ENCODE measurements at regions not wholly inside any gene's neighbourhood (a gene's known extent, or its start where the extent isn't known, plus 50 kb on each side); places are given as distances from the start of the nearest gene placed in this dataset.

GRCh38 chr5:92991581-92992067 lies 589.4 kb downstream of the NR2F1-AS1 start:
- Histone ChIP-seq H3K4me1 (replicated peaks in 1 of 2) (peaks cover 19 to 23% of the 10 kb centered on the region in 2 donors), H3K27ac (peak overlapping the region; percentile 23 to 69), H3K4me3 (no peak overlapping the region)
- 0 to 82% (median 20%) methylated on average over 1 to 3 of the region's 3 CpGs; no CpG with 5 or more reads in 2 of the 10 experiments for WGBS, 10 experiments
- in situ Hi-C loops (cut with MboI; ENCODE audit: low pct_unique_long_range_greater_than_20kb in 2 of 9, low sequenced_read_pairs in 9 of 9, unreplicated experiment in 9 of 9), result no loop called here
- peak in 6 of 8 experiments; percentile 65 to 99 (median 98) for ATAC-seq (replicated peaks in 6 of 8)

DNA sequence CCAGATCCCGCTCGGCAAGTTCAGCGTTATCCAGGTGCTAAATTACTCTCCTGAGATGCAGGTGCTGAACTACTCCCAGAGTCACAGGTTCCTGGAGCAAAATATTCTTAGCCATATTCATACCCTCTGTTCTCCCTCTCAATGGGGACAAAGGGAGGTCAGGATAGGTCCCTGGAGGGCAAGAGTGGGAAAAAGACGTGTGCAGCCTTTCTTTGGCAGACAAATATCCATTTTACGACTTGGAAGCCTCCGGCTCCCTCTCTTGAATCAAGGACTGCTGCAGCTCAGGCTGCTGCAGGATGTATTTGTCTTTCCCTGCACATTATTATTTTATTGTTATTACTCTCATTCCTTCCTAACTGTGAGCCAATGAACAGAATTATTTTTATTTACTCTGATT lies 590.2 kb downstream of the NR2F1-AS1 start:
- in situ Hi-C loops (cut with MboI; ENCODE audit: low pct_unique_long_range_greater_than_20kb in 2 of 9, low sequenced_read_pairs in 9 of 9, unreplicated experiment in 9 of 9), result no loop called here
- ATAC-seq (replicated peaks in 6 of 8), result no peak
- 33 to 80% (median 48%) methylated on average over 1 to 6 of the region's 6 CpGs; no CpG with 5 or more reads in 2 of the 10 experiments for WGBS, 10 experiments

GRCh38 chr5:92981001-92981400 lies 600.0 kb downstream of the NR2F1-AS1 start:
- peaks cover 20 to 28% of the 10 kb centered on the region in 2 donors for H3K4me1 ChIP-seq (replicated peaks in 1 of 2)
- no peak overlapping the region for H3K4me3 ChIP-seq
- WGBS, 10 experiments, result 25 to 89% (median 52%) methylated on average over 1 of the region's 1 CpG; no CpG with 5 or more reads in 6 of the 10 experiments
- no peak for ATAC-seq (replicated peaks in 6 of 8)
- H3K27ac ChIP-seq, result no peak overlapping the region
- in situ Hi-C loops (cut with MboI; ENCODE audit: low pct_unique_long_range_greater_than_20kb in 2 of 9, low sequenced_read_pairs in 9 of 9, unreplicated experiment in 9 of 9), result no loop called here

More for the DNA sequence above, 590.2 kb downstream of the NR2F1-AS1 start:
- Histone ChIP-seq H3K27ac (peak overlapping the region; percentile 28 to 59), H3K4me1 (replicated peaks in 1 of 2) (peaks cover 19 to 23% of the 10 kb centered on the region in 2 donors), H3K4me3 (no peak overlapping the region)

GRCh38 chr5:92980491-92980890 lies 600.5 kb downstream of the NR2F1-AS1 start:
- 76 to 100% (median 89%) methylated on average over 1 to 3 of the region's 3 CpGs for WGBS, 10 experiments
- in situ Hi-C loops (cut with MboI; ENCODE audit: low pct_unique_long_range_greater_than_20kb in 2 of 9, low sequenced_read_pairs in 9 of 9, unreplicated experiment in 9 of 9), result no loop called here
- ATAC-seq (replicated peaks in 6 of 8), result no peak
- H3K27ac ChIP-seq, result no peak overlapping the region
- H3K4me1 ChIP-seq (replicated peaks in 1 of 2), result peaks cover 20 to 28% of the 10 kb centered on the region in 2 donors
- H3K4me3 ChIP-seq, result no peak overlapping the region

GRCh38 chr5:92979716-92980115 lies 601.3 kb downstream of the NR2F1-AS1 start:
- Histone ChIP-seq H3K4me1 (replicated peaks in 1 of 2) (peaks cover 20 to 28% of the 10 kb centered on the region in 2 donors), H3K27ac (no peak overlapping the region), H3K4me3 (no peak overlapping the region)
- in situ Hi-C loops (cut with MboI; ENCODE audit: low pct_unique_long_range_greater_than_20kb in 2 of 9, low sequenced_read_pairs in 9 of 9, unreplicated experiment in 9 of 9), result no loop called here
- peak in 4 of 8 experiments; percentile 21 to 36 (median 24) for ATAC-seq (replicated peaks in 6 of 8)
- 0 to 43% (median 4%) methylated on average over 1 of the region's 1 CpG; no CpG with 5 or more reads in 6 of the 10 experiments for WGBS, 10 experiments

GRCh38 chr5:92977846-92978540 lies 603.0 kb downstream of the NR2F1-AS1 start:
- H3K27ac ChIP-seq, result peak overlapping the region in 1 of 2 donors; percentile 29
- WGBS, 10 experiments, result 50 to 100% (median 68%) methylated on average over 1 to 3 of the region's 3 CpGs; no CpG with 5 or more reads in 3 of the 10 experiments

GRCh38 chr5:92976156-92976555 lies 604.9 kb downstream of the NR2F1-AS1 start:
- in situ Hi-C loops (cut with MboI; ENCODE audit: low pct_unique_long_range_greater_than_20kb in 2 of 9, low sequenced_read_pairs in 9 of 9, unreplicated experiment in 9 of 9), result no loop called here
- H3K27ac ChIP-seq, result no peak overlapping the region
- H3K4me3 ChIP-seq, result no peak overlapping the region
- ATAC-seq (replicated peaks in 6 of 8), result no peak
- H3K4me1 ChIP-seq (replicated peaks in 1 of 2), result peaks cover 20 to 28% of the 10 kb centered on the region in 2 donors
- 0 to 100% (median 75%) methylated on average over 1 of the region's 1 CpG for WGBS, 10 experiments

More at GRCh38 chr5:92977846-92978540, 603.0 kb downstream of the NR2F1-AS1 start:
- Histone ChIP-seq H3K4me1 (replicated peaks in 1 of 2) (peaks cover 20 to 28% of the 10 kb centered on the region in 2 donors), H3K4me3 (no peak overlapping the region)
- peak; percentile 26 to 95 (median 68) for ATAC-seq (replicated peaks in 6 of 8)
- in situ Hi-C loops (cut with MboI; ENCODE audit: low pct_unique_long_range_greater_than_20kb in 2 of 9, low sequenced_read_pairs in 9 of 9, unreplicated experiment in 9 of 9), result no loop called here

- Histone ChIP-seq H3K27ac (no peak overlapping the region), H3K4me3 (no peak overlapping the region), H3K4me1 (replicated peaks in 1 of 2) (peaks cover 0 to 7% of the 10 kb centered on the region in 2 donors)
- in situ Hi-C loops (cut with MboI; ENCODE audit: low pct_unique_long_range_greater_than_20kb in 2 of 9, low sequenced_read_pairs in 9 of 9, unreplicated experiment in 9 of 9), result no loop called here
- 44 to 100% (median 84%) methylated on average over 1 to 2 of the region's 2 CpGs for WGBS, 10 experiments
- no peak for ATAC-seq (replicated peaks in 6 of 8)
Measured at GRCh38 chr5:92969781-92970237, 611.2 kb downstream of the NR2F1-AS1 start.

DNA sequence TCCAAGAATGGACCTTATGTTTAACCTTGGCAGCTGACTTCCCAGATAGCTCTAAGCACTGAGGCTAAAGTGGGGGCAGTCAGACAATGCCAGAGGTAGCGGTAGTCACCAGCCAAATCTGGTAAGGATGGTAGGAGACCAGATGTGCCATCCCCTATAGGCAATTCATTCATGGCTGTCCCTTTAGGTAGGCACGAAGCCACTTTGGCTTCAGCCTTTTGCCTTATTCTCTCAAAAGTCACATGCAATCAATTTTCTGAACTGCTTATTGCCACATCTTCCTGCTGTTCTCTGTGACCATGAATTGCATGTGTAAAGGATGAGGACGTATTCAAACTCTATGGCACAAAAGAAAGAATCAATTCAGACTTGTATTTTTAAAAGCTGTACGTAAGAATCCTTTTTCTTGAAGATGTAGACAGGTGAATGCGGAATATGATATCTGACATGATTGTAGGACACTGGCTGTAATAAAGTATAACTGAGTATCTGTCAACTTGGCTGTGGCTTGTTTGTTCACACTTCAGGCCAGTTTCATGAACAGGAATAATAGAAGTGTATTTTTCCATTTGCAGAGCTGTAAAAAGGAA lies 611.7 kb downstream of the NR2F1-AS1 start:
- 62 to 100% (median 88%) methylated on average over 2 to 5 of the region's 5 CpGs; no CpG with 5 or more reads in 1 of the 10 experiments for WGBS, 10 experiments
- Histone ChIP-seq H3K27ac (no peak overlapping the region), H3K4me3 (no peak overlapping the region), H3K4me1 (replicated peaks in 1 of 2) (peaks cover 0 to 11% of the 10 kb centered on the region in 2 donors)
- no peak for ATAC-seq (replicated peaks in 6 of 8)
- in situ Hi-C loops (cut with MboI; ENCODE audit: low pct_unique_long_range_greater_than_20kb in 2 of 9, low sequenced_read_pairs in 9 of 9, unreplicated experiment in 9 of 9), result no loop called here

DNA sequence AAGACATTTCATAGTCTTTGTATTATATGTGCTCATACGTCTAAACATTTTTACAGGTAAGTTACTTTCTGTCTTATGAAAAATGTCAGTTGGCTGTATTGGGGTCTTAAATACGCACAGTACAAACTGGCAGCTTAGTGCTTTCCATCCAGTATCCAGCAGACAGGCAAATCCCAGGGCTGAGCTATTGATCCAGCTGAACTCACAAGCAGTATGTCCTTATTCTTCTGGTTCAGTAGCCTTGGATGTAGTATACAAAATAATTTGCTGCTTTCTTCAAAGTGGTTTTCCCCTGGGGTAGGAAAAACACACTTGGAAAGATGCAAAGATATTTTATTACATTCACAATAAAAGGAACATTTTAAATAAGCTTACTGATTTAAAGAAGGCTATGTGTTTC lies 617.2 kb downstream of the NR2F1-AS1 start:
- no peak for ATAC-seq (replicated peaks in 6 of 8)
- no peak overlapping the region for H3K4me3 ChIP-seq
- in situ Hi-C loops (cut with MboI; ENCODE audit: low pct_unique_long_range_greater_than_20kb in 2 of 9, low sequenced_read_pairs in 9 of 9, unreplicated experiment in 9 of 9), result no loop called here
- WGBS, 10 experiments, result 65 to 100% (median 80%) methylated on average over 1 to 2 of the region's 2 CpGs; no CpG with 5 or more reads in 3 of the 10 experiments
- H3K27ac ChIP-seq, result no peak overlapping the region
- H3K4me1 ChIP-seq (replicated peaks in 1 of 2), result peaks cover 6 to 11% of the 10 kb centered on the region in 2 donors

DNA sequence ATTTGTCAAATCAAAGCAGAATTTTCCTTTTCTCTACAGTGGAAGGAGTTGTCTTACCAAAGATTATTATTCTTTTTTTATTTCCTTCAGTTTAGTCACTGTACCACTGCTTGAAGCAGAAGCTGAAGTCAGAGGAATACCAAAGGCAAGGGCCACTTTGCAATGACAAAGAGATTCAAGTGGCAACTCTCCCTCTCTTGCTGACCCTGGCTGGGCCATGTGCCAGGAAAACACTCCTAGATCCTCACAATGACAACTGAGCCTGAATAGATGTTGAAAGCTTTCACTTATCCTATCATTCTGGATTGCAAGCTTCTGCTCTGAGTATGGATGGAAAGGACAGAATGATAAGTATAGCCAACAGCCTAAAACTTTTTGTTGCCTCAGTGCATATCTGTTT lies 618.3 kb downstream of the NR2F1-AS1 start:
- Histone ChIP-seq H3K27ac (no peak overlapping the region), H3K4me1 (replicated peaks in 1 of 2) (peaks cover 6 to 11% of the 10 kb centered on the region in 2 donors), H3K4me3 (no peak overlapping the region)
- in situ Hi-C loops (cut with MboI; ENCODE audit: low pct_unique_long_range_greater_than_20kb in 2 of 9, low sequenced_read_pairs in 9 of 9, unreplicated experiment in 9 of 9), result no loop called here
- ATAC-seq (replicated peaks in 6 of 8), result peak in 5 of 8 experiments; percentile 30 to 93 (median 82)

DNA sequence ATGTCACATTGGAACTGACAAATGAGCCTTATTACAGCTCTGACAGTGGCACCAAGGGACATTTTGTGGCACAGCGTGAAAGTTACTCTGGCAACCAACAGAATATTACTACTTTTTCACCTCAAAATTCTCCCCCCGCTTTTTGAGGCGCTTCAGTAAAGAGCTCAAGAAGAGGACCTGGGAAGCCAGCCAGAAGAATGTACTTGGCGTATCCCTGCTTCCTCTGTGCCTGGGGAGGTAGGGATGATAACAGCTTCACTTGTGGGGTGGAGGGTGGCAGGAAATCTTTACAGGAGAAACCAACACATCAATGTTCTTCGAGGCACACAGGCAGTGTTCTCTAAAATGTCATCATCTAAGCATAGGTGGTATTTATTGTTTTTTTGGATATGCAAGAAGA lies 624.1 kb downstream of the NR2F1-AS1 start:
- in situ Hi-C loops (cut with MboI; ENCODE audit: low pct_unique_long_range_greater_than_20kb in 2 of 9, low sequenced_read_pairs in 9 of 9, unreplicated experiment in 9 of 9), result no loop called here
- H3K4me1 ChIP-seq (replicated peaks in 1 of 2), result no peaks in the 10 kb centered on the region
- WGBS, 10 experiments, result 80 to 100% (median 94%) methylated on average over 1 to 5 of the region's 5 CpGs; no CpG with 5 or more reads in 1 of the 10 experiments
- no peak overlapping the region for H3K27ac ChIP-seq
- ATAC-seq (replicated peaks in 6 of 8), result no peak
- H3K4me3 ChIP-seq, result no peak overlapping the region

GRCh38 chr5:92952243-92952642 lies 628.8 kb downstream of the NR2F1-AS1 start:
- ATAC-seq (replicated peaks in 6 of 8), result no peak
- Histone ChIP-seq H3K27ac (no peak overlapping the region), H3K4me3 (no peak overlapping the region), H3K4me1 (replicated peaks in 1 of 2) (no peaks in the 10 kb centered on the region)
- in situ Hi-C loops (cut with MboI; ENCODE audit: low pct_unique_long_range_greater_than_20kb in 2 of 9, low sequenced_read_pairs in 9 of 9, unreplicated experiment in 9 of 9), result no loop called here
